ENCODE measurements at regions not wholly inside any gene's neighbourhood (a gene's known extent, or its start where the extent isn't known, plus 50 kb on each side); places are given as distances from the start of the nearest gene placed in this dataset.
A peak's percentile ranks its signal among the peaks of the same experiment; 100 is the strongest.

DNA sequence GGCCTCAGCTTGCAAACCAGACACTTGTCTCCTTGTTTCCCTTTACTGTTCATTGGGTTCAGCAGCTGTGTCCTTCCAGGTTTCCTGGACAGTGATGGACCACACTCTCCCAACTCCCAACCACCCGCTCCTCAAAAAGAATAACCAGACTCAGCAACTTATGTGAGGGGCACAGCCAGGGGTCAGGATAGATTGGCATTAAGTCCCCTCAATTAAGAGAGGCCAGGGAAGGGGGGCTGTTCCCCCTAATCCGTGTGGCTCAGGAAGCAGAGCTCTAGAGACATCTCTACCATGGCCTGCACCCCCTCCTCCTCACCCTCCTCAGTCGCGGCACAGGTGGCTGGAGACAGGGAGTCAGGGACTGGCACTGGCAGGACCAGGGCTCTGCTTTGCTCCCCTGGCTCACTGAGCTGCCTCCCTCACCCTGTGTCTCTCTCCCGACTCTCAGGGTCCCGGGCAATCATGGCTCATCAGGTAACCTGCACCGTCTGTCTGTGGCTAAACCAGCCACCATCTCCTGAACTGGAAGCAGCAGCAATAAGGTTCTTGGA is 111.7 kb downstream of the ZNF280B start:
- no peak for DNase-seq

DNA sequence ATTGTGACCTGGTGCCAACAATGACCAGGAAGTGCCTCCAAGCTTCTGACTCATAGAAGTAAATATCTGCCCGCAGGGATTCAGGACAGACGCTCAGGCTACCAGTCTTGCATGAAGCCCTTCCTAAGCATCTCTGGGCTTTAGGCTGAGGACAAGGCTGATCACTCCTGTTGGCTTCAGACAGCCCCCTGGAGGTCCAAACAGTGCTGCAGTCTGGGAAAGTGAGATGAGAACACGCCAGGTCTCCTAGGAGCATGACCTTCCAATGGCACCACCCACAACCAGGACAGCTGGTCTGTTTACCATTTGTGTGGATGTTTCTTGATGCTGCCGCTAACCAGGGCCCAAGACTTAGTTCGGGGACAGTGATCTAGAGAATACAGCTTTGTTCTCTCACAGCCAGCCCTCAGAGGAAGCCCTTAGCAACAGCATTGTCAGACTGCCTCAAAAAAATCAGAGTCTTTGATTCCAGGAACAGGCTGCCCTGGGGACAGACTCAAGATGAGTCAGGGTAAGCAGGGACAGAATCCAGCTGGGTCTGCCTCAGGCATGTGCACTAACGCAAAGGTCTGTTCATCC is 111.2 kb downstream of the ZNF280B start:
- no peak for DNase-seq

DNA sequence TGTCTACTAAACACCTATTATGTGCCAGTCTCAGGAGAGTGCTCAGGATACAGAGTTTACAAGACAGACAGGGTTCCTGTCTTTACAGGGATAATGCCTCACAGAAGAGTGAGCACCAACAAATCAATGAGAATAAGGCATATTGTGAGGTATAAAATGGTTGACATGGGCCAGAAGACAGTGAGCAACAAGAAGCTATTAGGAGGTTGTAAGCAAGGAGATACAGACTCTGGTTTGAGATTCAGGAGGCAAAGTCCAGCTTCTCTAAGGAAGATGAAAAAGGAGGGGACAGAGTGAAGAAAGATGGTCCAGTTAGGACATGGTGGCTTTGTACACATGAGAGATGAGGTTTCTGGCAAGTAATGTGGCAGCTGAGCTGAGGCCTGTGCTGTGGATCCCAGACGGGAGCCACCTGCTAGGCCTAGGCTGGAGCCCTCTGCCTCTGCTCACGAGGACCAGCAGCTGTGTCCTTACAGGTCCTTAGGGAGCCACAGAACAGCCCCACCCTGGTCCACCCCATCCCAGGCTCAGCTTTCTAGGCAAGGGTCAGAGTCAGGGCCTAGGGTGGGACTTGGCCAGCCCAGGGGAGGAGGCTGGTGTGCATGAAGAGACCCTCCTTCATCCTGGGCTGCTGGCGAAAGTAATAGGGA is 110.5 kb downstream of the ZNF280B start:
- no peak for DNase-seq

DNA sequence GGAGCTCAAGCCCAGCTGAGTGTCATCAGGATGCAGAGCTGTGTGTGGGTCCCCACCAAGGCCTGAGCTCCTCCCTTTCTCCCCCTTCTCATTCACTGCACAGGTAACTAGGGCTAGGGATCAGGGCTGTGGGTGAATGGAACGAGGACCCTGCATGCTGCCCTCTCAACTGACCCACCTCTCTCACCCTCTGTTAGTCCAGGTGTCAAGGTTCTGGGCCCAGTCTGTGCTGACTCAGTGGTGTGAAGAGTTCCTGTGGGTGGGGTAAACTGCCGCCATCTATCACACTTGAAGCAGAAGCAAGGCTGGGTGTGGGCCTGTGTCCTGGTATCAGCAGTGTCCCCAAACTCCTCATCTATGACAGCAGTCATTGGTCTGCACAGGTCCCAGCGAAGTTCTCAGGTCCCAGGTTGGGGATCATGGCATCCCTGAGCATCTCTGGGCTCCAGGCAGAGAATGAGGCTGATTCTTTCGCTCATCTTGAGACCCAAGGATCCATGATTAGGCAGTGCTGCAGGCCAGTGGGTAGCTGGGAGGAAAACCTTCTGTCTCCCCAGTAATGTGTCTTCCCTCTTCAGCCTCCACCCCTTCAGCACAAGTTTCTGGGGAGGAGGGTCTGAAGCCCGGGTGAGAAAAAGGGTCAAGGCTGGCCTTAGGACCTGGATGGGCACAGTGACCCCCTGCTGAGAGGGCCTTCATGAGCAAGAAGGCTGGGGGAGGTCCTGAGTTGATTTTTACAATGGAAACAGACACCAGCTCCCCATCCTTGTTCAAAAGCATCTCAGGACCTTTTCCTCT is 109.8 kb downstream of the ZNF280B start:
- DNase-seq = no peak

DNA sequence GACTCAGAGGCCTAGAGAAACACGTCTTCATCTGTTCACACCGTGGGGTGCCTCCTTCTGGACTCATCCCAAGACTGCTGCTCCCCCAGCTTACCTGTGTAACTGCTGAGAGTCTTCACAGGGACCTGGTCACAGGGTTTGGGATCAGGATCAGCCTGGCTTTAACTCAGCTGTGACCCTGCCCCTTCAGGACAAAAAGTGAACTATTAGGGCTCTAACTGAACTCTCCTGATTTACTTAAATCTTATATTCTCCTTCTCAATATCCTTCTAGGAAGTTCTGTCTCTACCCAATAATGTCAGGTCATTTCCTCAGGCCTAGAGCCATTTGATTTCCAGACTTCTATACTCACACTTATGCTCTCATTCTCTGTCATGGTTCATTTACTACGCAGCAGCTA is 108.4 kb downstream of the ZNF280B start:
- DNase-seq = no peak

DNA sequence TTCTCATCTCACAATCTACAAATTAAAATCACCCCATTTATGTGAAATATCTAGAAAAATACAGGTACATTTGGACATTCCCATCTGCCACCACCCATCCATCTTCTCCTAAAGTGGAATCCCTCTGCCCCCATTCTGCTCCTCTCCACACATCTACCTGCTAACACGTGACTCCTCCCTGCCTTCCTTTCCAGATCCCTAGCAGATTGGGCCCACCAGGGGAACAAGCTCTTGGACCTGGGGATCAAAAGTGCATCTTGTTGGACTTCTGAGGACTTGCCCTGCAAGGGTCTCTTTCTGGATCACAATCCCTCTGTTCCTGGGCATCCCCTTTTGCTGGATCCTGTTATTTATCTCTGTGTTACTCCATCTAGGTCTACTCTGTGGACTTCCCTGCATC is 107.6 kb downstream of the ZNF280B start:
- no peak for DNase-seq

DNA sequence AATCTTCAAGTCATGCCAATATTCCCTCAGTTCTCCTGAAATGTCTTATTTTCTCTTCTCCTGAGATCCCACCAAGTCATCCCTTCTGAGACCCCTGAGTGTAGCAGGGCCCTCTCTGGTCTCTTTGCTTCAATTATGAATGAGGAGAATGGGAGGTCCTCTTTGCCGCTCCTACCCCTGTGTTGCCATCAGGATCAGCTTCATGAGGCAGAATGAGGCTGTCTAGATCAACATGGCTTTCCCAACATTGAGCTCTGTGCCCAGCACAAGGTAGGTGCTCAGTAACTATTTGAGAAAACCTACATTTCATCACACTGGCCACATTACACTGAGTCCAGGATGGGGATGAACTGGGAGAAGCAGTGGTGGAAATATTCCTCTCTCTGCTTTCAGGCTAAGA is 107.2 kb downstream of the ZNF280B start:
- no peak for DNase-seq

DNA sequence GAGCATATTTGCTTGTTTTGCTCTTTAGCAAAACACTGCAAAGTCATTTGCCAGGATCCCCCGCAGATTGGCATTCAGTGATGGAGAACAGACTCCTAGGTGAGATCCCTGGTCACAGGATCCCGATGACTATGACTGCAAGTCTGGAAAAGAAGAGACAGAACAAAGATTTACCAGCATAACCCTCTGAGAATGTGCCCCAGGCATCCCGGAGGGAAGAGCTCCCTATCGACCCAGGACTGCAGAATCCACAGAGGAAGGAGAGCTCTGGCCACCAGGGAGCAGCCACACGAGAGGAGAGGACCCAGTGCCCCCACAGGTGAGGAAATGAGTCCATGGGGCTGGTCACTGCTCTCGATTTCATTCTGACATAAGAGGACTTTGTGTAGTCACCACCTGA is 105.2 kb downstream of the ZNF280B start:
- no peak for DNase-seq

DNA sequence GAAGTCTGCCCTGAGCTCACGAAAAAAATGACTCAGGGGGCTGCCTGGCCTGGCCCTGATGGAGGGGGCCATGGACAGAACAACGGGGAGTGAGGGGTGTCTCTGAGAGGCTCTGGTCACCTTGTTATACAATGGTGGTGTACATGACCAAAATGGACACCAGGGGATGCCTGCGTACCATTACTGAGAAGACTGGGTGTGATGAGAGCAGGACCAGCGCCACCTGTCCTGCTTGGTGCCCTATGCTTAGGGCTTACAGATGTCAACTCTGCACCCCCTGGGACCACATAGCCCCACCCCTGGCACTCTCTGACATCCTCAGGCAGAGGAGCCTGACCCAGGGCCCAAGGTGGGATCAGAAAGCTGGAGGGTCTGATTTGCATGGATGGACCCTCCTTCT is 104.8 kb downstream of the ZNF280B start:
- no peak for DNase-seq

DNA sequence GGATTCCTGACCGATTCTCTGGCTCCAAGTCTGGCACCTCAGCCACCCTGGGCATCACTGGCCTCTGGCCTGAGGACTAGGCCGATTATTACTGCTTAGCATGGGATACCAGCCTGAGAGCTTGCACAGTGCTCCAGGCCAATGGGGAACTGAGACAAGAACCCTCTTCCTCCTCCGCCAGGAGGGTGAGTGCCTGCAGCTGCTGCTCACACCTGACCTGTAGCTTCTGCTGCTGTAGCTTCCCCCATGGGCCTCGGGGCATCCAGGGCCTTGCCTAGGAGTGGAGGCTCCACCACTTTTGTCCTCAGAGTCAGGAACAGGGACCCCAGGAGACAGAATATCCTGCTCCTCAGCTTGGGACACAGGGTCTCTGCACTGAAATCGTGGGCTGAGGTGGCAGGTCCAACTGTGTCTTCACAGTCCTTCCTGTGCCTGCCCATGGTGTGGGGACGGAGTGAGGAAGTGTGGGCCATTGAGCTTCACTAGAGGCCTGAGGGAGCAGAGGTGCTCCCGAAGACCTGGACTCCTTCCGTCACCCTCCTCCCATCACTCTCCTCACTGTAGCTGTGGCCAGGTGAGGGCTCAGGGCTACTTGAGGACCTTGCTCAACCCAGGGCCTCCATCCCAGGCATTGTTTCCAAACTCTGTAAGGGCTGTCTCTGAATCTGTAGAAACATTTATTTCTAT is 103.8 kb downstream of the ZNF280B start:
- peak in 1 of 4 experiments; percentile 6 for DNase-seq

DNA sequence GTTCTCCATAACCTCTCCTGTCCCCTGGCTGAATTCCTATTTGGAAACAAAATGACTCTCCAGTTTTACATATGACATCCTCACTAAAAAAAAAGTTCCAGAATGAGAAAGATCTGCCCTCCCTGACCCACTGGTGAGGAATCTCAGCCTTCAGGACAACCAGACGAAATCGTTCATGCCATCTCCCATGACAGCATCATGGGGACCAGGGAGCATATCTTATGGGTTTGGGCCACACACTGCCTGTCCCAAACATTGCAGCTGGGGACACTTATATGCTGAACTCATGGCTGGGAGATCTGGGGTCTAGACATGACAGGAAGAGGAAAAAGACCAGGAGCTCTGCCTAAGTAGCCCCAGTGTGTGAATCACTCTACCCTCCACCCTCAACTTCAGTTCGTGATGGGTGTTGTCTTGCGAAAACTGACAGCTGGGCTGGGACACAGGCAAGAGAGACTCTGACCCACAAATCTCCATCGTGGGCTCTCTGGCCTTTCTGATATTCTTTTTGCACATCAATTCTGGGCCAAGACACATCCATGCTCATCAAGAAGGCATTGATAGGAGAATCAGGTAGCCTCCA is 102.0 kb downstream of the ZNF280B start:
- no peak for DNase-seq

DNA sequence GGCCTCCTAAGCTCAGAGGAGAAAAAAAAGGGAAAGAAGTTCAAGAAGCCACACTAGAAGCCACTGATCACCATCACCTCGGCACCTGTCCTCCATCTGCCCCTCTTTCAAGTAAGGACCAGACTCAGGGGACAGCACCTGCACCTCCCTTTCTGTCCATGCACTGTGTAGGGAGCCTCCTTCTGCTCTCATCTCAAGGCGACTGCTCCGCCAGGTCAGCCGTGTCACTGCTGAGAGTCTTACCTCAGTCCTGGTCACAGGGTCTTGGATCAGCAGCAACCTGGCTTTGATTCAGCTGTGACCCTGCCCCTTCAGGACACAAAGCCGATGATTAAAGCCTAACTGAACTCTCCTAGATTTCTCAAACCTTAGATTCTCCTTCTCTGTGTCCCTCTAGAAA is 101.5 kb downstream of the ZNF280B start:
- DNase-seq = no peak

DNA sequence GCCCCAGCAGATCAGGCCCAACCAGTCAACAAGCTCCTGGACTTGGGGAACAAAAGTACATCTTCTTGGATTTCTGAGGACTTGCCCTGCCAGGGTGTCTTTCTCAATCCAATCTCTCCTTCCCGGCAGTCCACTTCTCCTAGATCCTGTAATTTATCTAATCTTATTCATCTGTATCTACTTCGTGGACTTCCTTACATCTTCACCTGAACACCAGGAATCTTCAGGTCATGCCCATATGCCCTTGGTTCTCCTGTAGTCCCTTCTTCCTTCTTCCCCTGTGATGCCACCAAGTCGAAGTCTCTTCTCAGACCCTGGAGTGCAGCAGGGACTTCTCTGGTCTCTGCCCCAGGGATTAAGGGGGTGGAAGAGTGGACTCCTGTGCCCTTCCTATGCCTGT is 100.3 kb downstream of the ZNF280B start:
- DNase-seq = no peak

DNA sequence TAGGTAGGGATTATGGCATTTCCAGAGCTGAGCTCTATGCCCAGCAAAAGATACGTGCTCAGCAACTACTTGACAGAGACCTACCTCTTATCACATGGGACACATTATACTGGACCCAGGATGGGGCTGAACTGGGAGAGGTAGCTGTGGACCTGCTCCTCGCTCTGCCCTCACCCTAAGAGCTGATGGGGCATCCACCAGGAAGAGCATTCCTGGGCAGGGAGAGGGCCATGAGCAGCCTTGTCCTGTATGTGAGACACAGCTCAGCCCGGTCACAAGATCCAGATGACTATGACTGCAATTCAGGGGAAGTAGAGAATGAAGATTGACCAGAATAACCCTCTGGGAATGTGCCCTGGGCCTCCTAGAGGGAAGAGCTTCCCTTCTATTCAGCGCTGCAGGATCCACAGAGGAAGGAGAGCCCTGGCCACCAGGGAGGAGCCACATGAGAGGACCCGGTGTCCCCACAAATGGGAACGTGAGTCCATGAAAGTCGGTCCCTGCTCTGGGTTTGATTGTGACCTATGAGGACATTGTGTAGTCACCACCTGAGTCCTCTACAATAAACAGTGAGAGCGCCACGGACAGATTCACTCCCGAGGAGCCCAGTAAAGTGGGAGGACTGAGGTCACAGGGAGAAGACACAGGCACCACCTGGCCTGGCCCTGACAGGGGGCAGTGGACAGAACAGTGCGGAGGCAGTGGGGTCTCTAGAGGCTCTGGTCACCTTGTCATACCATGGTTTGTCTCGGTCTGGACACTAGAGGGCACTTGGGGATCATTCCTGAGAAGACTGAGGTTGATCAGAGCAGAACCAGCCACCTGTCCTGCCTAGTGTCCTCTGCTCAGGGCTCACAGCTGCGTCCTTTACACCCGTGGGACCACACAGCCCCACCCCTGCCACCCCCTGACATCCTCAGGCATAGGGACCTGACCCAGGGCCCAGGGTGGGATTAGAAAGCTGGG is 99.5 kb downstream of the ZNF280B start:
- peak; percentile 23 to 51 (median 42) for DNase-seq

DNA sequence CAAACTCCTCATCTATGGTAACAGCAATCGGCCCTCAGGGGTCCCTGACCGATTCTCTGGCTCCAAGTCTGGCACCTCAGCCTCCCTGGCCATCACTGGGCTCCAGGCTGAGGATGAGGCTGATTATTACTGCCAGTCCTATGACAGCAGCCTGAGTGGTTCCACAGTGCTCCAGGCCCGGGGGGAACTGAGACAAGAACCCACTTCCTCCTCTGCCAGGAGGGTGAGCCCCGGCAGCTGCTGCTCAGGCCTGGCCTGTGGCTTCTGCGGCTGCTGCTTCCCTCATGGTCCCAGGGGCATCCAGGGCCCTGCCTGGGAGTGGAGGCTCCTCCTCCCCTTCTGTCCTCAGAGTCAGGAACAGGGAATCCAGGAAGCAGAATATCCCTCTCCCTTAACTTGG is 98.4 kb downstream of the ZNF280B start:
- DNase-seq = peak; percentile 77 to 89 (median 85)

DNA sequence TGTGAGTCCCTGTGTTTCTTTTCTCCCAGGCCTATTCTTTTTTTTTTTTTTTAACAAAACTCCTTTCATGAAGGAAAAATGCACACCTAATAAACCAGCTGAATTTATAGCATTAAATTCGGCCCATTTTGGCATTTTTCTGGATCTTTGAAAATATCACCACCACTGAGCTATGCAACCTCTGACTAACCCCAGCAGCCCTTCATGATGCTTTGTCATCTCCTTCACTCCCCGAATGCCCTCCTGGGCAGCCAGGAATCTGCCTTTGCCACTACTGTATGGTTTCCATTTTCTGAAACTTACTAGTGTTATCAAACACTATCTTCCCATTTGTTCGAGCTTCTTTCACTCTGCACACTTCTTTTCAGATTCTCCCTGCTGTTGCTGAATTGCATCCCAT is 97.9 kb downstream of the ZNF280B start:
- no peak for DNase-seq

DNA sequence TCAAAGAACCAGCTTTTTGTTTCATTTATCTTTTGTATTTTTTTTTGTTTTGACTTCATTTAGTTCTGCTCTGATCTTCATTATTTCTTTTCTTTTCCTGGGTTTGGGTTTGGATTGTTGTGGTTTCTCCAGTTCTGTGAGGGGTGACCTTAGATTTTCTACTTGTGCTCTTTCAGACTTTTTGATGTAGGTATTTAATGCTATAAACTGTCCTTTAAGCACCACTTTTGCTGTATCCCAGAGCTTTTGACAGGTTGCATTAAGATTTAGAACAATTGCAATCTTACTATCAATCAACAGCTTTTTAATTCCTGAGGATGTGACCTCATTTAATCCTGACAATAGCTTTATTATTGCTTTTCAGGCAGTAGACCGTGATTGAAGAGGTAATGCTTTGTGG is 94.3 kb downstream of the ZNF280B start:
- no peak for DNase-seq

DNA sequence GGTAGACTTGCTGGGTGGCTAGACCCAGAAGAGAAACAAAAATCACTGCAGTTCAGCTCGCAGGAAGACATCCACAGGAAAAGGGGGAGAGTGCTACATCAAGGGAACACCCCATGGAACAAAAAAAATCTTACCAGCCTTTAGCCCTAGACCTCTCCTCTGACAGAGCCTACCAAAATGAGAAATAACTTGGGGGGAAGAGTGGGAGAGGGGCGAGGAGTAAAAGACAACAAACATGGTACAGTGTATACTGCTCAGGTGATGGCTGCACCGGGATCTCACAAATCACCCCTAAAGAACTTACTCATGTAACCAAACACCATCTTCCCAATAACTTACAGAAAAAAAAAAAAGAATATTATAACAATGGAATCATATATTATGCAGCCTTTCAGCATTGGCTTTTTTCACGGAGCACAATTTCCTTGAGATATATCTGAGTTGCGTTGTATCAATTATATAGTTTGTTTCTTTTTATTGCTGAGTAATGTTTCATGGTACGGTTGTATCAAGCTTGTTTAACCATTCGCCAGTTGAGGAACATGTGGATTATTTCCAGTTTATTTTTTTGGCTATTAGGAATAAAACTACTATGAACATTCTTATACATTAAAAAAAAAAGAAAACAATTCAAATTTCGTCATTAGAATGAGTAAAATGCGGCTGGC is 90.9 kb downstream of the ZNF280B start:
- no peak for DNase-seq

DNA sequence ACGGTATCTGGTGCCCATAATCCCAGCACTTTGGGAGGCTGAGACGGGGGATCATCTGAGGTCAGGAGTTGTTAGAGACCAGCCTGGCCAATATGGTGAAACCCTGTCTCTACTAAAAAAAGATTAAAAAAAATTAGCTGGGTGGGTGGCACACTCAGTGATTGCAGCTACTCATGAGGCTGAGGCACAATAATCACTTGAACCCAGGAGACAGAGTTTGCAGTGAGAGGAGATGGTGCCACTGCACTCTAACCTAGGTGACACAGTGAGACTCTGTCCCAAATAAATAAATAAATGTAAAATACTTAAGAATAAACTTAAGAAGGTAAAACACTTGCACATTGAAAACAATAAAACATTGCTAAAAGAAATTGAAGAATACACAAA is 90.4 kb downstream of the ZNF280B start:
- DNase-seq = no peak

DNA sequence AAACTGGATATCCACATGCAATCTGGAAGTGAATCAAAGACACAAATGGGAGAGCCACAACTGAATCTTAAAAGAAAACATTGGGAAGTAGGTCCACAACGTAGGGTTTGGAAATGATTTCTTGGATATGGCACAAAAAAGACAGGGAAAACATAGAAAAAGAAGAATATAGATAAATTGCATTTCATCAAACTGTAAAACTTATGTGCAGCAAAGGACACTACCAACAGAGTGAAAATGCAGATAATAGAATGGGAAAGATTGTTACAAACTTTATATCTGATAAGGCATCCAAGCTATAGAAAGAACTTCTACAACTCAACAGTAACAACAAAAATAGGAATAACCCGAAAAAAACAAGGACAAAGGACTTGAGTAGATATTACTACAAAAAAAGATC is 89.6 kb downstream of the ZNF280B start:
- no peak for DNase-seq

DNA sequence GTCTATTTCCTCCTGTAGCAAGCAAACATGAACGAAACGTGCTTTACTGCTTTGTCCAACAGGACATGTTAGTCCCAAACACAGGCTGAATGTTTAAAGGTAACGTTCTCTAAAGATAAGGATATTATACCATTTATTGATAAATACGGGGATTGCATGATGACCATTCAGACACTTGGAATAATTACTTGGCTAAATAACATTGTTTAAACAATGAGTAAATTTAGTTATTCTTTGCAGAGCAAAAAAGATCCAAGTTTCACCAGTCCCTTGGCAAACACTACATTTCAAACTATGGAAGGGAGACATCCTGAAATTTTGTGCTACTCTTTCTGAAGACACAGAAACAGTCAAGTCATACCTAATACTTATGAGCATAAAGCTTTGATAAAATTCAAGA is 88.0 kb downstream of the ZNF280B start:
- no peak for DNase-seq

All from suppressor macrophage (primary cell).